Body of pancreas (tissue), 4 donors: ENCODE measurements at regions not wholly inside any gene's neighbourhood (a gene's known extent, or its start where the extent isn't known, plus 50 kb on each side); places are given as distances from the start of the nearest gene placed in this dataset.

ENCODE experiments used
- CTCF ChIP-seq, 7 experiments: fragments of 450-650 bp in 4 of 7; fragments of 200-600 bp in 3 of 7; sonication (generic) in 3 of 7; IDR thresholded peaks; one replicate each; pipeline ENCODE4 v1.5.1; 2016 to 2019; ENCODE audit warnings: antibody characterized with exemption in 7 of 7
- POLR2A ChIP-seq, 3 donors: fragments of 450-650 bp; IDR thresholded peaks; one replicate each; pipeline ENCODE4 v1.6.1; 2016; ENCODE audit warnings: antibody characterized with exemption in 3 of 3, mild to moderate bottlenecking in 2 of 3

GRCh38 chr7:41566581-41566980 lies 136.3 kb downstream of the INHBA start:
- TF ChIP-seq CTCF (IDR thresholded peaks at IDR 0.05) (no peak), POLR2A (IDR thresholded peaks at IDR 0.05) (no peak)
